Upper lobe of left lung (tissue), 6 donors: ENCODE measurements at regions not wholly inside any gene's neighbourhood (a gene's known extent, or its start where the extent isn't known, plus 50 kb on each side); places are given as distances from the start of the nearest gene placed in this dataset.

Experiments used
- ATAC-seq, 2 donors: fragments of 200-7000 bp; cut with Tn5 transposase; one replicate each; pipeline ENCODE4 v1.9.1; 2022; ENCODE audit warnings: mild to moderate bottlenecking in 2 of 2, moderate library complexity in 2 of 2; ENCODE audit not compliant: low FRiP score in 2 of 2
- DNase-seq, 2 donors: peaks; one replicate each; pipeline ENCODE4 v3.0.0-alpha.2; 2019 to 2020
- H3K27ac ChIP-seq, 4 donors: fragments of 200-600 bp; sonication (generic); one replicate each; pipeline ENCODE4 v1.5.1; 2016 to 2019
- H3K27me3 ChIP-seq, 4 donors: fragments of 200-600 bp; sonication (generic); one replicate each; pipeline ENCODE4 v1.5.1; 2017 to 2019
- H3K36me3 ChIP-seq, 4 donors: fragments of 200-600 bp; sonication (generic); one replicate each; pipeline ENCODE4 v1.5.1; 2016 to 2019
- H3K4me1 ChIP-seq, 4 donors: fragments of 200-600 bp; sonication (generic); one replicate each; pipeline ENCODE4 v1.5.1; 2018 to 2019
- H3K4me3 ChIP-seq, 4 donors: fragments of 200-600 bp; sonication (generic); one replicate each; pipeline ENCODE4 v1.5.1; 2017 to 2019; ENCODE audit warnings: mild to moderate bottlenecking in 2 of 4, moderate library complexity in 1 of 4
- H3K9me3 ChIP-seq, 4 donors: fragments of 200-600 bp; sonication (generic); one replicate each; pipeline ENCODE4 v1.5.1; 2018 to 2019
- CTCF ChIP-seq, 6 experiments: fragments of 450-650 bp in 4 of 6; fragments of 200-600 bp in 2 of 6; sonication (generic) in 2 of 6; IDR thresholded peaks; one replicate each; pipeline ENCODE4 v1.5.1; 2016 to 2019; ENCODE audit warnings: antibody characterized with exemption in 6 of 6
- EP300 ChIP-seq, 4 donors: sonication (generic); formaldehyde crosslinking; IDR thresholded peaks; one replicate each; pipeline ENCODE4 v1.5.1; 2017; ENCODE audit warnings: antibody characterized with exemption in 4 of 4, control low read depth in 2 of 4
- POLR2A ChIP-seq, 4 donors: fragments of 450-650 bp; IDR thresholded peaks; one replicate each; pipeline ENCODE4 v1.5.1; 2016 to 2017; ENCODE audit warnings: antibody characterized with exemption in 4 of 4, mild to moderate bottlenecking in 2 of 4
- POLR2AphosphoS5 ChIP-seq, 2 donors: sonication (generic); formaldehyde crosslinking; IDR thresholded peaks; one replicate each; pipeline ENCODE4 v1.5.1; 2017; ENCODE audit warnings: antibody characterized with exemption in 2 of 2
- WGBS, 2 donors: methylation state at CpG; one replicate each; pipeline ENCODE4 v1.1.5; 2017 to 2018; 5-methylcytosine and 5-hydroxymethylcytosine counted together
- donor health status: DM: no; HTN: no; CAD: no; lungs with moderate emphysema.
- donor health status: DM: no; HTN: yes; CAD: no; lungs with severe emphysema.

- WGBS, 2 donors, result 46 to 58% methylated on average over 3 to 4 of the region's 4 CpGs
- Histone ChIP-seq H3K27ac (no peak overlapping the region), H3K36me3 (no peaks in the 10 kb centered on the region), H3K27me3 (no peaks in the 10 kb centered on the region), H3K4me3 (no peak overlapping the region), H3K4me1 (no peaks in the 10 kb centered on the region), H3K9me3 (no peaks in the 10 kb centered on the region)
- DNase-seq, result peak in 1 of 2 donors; percentile 29
- TF ChIP-seq CTCF (IDR thresholded peaks at IDR 0.05) (no peak), POLR2AphosphoS5 (IDR thresholded peaks at IDR 0.05) (no peak)
- no peak for ATAC-seq
These were observed 77.9 kb upstream of the NTRK3 start for GRCh38 chr15:88334436-88334835.

DNA sequence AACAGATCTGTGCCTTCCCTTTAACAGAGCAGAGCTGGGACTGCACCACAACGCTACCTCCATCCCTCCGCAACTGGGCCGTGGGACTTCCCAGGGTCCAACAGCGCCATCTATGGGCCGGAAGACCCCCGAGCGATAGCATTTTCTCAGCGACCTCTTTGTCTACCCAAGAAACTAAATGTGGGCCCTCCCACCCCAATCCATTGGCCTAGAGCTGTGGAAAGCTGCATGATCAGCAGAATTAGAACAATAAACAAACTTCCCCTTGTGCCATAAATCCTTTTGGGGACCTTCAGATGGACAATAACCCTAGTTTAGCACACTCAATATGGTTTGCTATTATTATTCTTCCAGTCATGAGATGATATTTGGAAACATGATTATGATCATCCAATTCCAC, 74.8 kb upstream of the NTRK3 start:
- peak in 1 of 2 donors; percentile 26 for DNase-seq

GRCh38 chr15:88326924-88327323, 70.4 kb upstream of the NTRK3 start:
- no peaks in the 10 kb centered on the region for H3K4me1 ChIP-seq
- TF ChIP-seq EP300 (IDR thresholded peaks at IDR 0.05) (no peak), POLR2A (IDR thresholded peaks at IDR 0.05) (no peak)
- H3K9me3 ChIP-seq, result no peaks in the 10 kb centered on the region
- DNase-seq, result no peak
- H3K27ac ChIP-seq, result no peak overlapping the region
- WGBS, 2 donors, result 87 to 90% methylated on average over 3 of the region's 3 CpGs
- H3K27me3 ChIP-seq, result no peaks in the 10 kb centered on the region
- H3K4me3 ChIP-seq, result no peak overlapping the region
- no peaks in the 10 kb centered on the region for H3K36me3 ChIP-seq
- ATAC-seq, result no peak

More for the DNA sequence above, 74.8 kb upstream of the NTRK3 start:
- Histone ChIP-seq H3K4me3 (no peak overlapping the region), H3K27me3 (no peaks in the 10 kb centered on the region), H3K4me1 (no peaks in the 10 kb centered on the region), H3K36me3 (no peaks in the 10 kb centered on the region), H3K27ac (no peak overlapping the region), H3K9me3 (no peaks in the 10 kb centered on the region)
- ATAC-seq, result no peak
- TF ChIP-seq POLR2A (IDR thresholded peaks at IDR 0.05) (no peak), POLR2AphosphoS5 (IDR thresholded peaks at IDR 0.05) (no peak), CTCF (IDR thresholded peaks at IDR 0.05) (peak in 1 of 6 experiments; percentile 15), EP300 (IDR thresholded peaks at IDR 0.05) (no peak)
- 14 to 18% methylated on average over 8 of the region's 8 CpGs for WGBS, 2 donors

DNA sequence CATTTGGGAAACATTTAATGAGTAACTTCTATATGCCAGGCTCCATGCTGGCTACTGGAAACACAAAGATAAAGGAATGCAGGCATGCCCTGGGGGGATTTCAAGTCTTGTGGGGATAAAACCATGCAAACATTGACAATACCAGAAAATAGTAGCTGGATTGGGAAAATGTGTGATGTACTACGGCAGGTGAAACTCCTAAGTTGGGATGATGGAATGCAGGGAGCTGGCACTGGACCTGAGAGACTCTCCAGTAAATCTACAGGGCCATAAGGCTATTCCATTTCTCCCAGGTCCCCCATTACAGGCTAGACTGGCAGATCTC, 68.2 kb upstream of the NTRK3 start:
- no peak for DNase-seq
- Histone ChIP-seq H3K4me3 (no peak overlapping the region), H3K9me3 (no peaks in the 10 kb centered on the region), H3K27me3 (no peaks in the 10 kb centered on the region), H3K36me3 (no peaks in the 10 kb centered on the region), H3K27ac (no peak overlapping the region), H3K4me1 (no peaks in the 10 kb centered on the region)
- 67 to 91% methylated on average over 1 of the region's 1 CpG for WGBS, 2 donors
- no peak for ATAC-seq
- TF ChIP-seq POLR2AphosphoS5 (IDR thresholded peaks at IDR 0.05) (no peak), CTCF (IDR thresholded peaks at IDR 0.05) (no peak), EP300 (IDR thresholded peaks at IDR 0.05) (no peak), POLR2A (IDR thresholded peaks at IDR 0.05) (no peak)

DNA sequence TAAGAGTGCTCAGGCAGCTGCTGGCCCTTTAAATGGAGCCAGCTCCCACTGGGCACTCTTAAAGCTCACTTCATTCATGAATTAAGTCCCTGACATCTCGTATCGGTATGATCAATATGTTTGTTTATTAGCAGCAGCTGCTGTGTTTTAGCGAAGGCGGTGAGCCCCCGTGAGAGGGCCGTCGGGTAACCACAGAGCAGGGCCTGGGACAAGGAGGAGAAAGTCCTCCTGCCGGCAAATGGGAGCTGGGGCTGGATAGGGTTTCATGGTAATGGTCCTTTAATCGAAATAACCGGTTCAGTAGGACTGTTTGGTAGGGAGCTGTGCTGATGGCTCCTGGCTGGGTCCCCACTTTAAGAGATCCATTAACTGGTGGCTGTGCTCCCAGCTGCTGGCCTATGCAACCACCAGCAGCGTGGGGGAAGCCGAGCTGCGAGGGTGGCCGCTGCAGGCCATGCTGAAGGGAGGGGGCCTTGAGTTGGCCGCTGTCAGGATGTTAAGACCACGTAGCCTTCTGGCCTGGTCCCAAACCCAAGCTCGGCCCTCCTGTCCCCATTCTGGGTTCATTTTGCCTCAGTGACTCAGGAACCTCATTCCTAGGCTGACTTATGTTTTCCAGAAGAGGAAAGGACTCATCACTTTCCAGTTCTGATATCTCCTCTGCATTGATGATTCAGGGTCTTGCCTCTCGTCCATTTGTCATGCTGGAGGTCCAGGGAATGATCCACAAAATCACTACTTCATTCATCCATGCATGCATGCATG, 67.6 kb upstream of the NTRK3 start:
- Histone ChIP-seq H3K9me3 (no peaks in the 10 kb centered on the region), H3K4me3 (no peak overlapping the region), H3K36me3 (no peaks in the 10 kb centered on the region), H3K27me3 (no peaks in the 10 kb centered on the region), H3K4me1 (no peaks in the 10 kb centered on the region), H3K27ac (no peak overlapping the region)
- 66 to 76% methylated on average over 11 to 18 of the region's 18 CpGs for WGBS, 2 donors
- peak in 1 of 2 donors; percentile 26 for DNase-seq
- TF ChIP-seq EP300 (IDR thresholded peaks at IDR 0.05), result no peak
- TF ChIP-seq CTCF (IDR thresholded peaks at IDR 0.05), result no peak
- no peak for TF ChIP-seq POLR2AphosphoS5 (IDR thresholded peaks at IDR 0.05)
- no peak for TF ChIP-seq POLR2A (IDR thresholded peaks at IDR 0.05)
- ATAC-seq, result no peak
